ENCODE measurements at regions not wholly inside any gene's neighbourhood (a gene's known extent, or its start where the extent isn't known, plus 50 kb on each side); places are given as distances from the start of the nearest gene placed in this dataset.

DNA sequence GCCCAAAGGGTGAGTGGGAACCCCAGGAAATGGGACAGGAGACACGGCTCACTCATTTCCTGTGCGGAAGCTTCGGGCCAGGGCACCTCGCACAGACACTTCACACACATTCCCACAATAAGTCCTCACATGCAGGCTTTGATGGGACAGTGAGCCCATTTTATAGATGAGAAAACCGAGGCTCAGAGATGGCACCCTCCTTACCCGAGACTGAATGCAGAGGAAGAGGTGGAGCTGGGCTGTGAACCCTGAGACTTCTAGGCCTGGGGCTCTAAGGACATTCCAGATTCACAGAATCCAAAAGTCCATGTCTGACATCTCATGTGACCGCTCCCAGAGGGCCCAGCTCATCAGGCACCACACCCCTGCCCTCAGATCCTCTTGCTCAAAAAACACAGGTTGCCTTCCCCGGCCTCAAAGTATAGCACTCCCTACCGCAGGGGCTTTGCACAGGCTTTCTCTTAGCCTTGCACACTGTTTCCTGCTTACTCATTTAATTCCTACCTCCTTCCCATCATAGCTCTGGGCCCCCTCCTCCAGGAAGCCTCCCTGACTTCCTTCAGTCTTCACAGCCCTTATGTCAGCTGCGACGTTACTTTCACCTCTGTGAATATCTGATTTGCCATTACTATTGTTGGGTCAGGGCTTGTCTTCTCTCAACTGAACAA is 57.1 kb upstream of the TCF20 start:
- Histone ChIP-seq H3K4me2 (ENCODE audit: low read length, poor library complexity, severe bottlenecking) (no peak overlapping the region), H3K4ac (ENCODE audit: low read depth in 1 of 2, low read length in 2 of 2) (no peak overlapping the region), H2BK120ac (ENCODE audit: low read depth, low read length) (no peak overlapping the region), H3K9ac (ENCODE audit: low read length) (no peak overlapping the region), H3K9me3 (ENCODE audit: control insufficient read depth, low read length) (no peaks in the 10 kb centered on the region), H3K27me3 (ENCODE audit: control insufficient read depth in 1 of 2, insufficient read depth in 1 of 2, low read length in 2 of 2) (peaks cover 16 to 70% of the 10 kb centered on the region in 2 experiments), H3K4me3 (ENCODE audit: insufficient read depth in 1 of 2, low read depth in 1 of 2, low read length in 2 of 2) (no peak overlapping the region), H3K79me1 (replicated peaks; ENCODE audit: low read length, poor library complexity, severe bottlenecking) (peaks cover 3% of the 10 kb centered on the region), H2AK5ac (ENCODE audit: low read length, severe bottlenecking) (no peak overlapping the region), H2AFZ (ENCODE audit: low read depth, low read length) (no peak overlapping the region), H3K4me1 (ENCODE audit: control insufficient read depth, insufficient read depth, low read depth, low read length) (peaks cover 2% of the 10 kb centered on the region), H2BK5ac (ENCODE audit: low read depth, low read length, poor library complexity, severe bottlenecking) (no peak overlapping the region), H4K91ac (ENCODE audit: low read length) (no peak overlapping the region), H3K18ac (ENCODE audit: low read depth in 1 of 2, low read length in 2 of 2) (no peak overlapping the region), H3K36me3 (ENCODE audit: control insufficient read depth in 1 of 2, insufficient read depth in 2 of 2, low read depth in 1 of 2, low read length in 2 of 2) (peaks cover 0 to 2% of the 10 kb centered on the region in 2 experiments), H2BK15ac (ENCODE audit: low read depth, poor library complexity, severe bottlenecking) (no peak overlapping the region), H2BK12ac (ENCODE audit: low read length in 2 of 2) (no peak overlapping the region), H3K23ac (ENCODE audit: low read length in 2 of 2) (no peak overlapping the region), H3K14ac (ENCODE audit: low read length in 2 of 2) (no peak overlapping the region), H3K27ac (ENCODE audit: low read length, poor library complexity, severe bottlenecking) (no peak overlapping the region), H4K8ac (ENCODE audit: low read length) (no peak overlapping the region)
- WGBS: 73% methylated on average over 8 of the region's 11 CpGs
- no peak for DNase-seq

DNA sequence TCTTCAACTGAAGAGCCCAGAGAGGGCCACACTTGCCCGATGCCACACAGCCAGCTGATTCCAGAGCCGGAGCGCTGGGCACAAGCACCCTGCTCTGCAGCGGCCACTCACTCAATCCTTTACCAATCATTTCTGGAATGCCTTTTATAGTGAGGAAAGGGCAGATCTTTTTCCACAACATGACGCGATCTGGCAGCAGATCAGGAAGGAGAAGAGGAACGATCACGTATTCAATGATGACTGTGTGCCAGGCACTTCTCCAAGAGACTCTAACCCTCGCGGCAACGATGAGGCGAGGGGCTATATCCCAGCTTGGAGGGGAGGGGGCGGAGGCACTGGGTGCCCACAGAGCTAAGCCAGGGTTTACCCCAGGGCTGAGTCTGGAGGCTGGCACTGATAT is 56.3 kb upstream of the TCF20 start:
- H3K4me3 ChIP-seq (ENCODE audit: insufficient read depth in 1 of 2, low read depth in 1 of 2, low read length in 2 of 2): no peak overlapping the region
- no peak overlapping the region for H2BK120ac ChIP-seq (ENCODE audit: low read depth, low read length)
- no peak overlapping the region for H2BK12ac ChIP-seq (ENCODE audit: low read length in 2 of 2)

DNA sequence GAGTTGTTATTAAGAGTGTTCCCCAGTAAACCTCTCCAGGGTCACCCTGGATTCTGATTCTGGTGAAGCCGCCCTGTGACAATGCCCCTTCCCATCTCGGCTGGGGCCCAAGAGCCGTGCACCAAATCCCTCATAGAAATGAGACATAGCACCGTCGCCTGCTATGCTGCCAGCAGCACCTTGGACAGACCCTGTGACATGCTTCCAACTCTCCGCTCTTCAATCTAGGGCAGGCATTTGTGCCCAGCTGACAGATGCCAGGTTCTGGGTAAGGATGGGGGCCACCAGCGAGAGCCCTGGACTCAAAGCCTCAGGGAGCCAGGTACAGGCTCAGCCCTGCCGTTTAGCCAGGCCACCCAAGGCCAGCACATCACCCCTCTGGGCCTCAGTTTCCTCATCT is 55.8 kb upstream of the TCF20 start:
- Histone ChIP-seq H3K27me3 (ENCODE audit: control insufficient read depth in 1 of 2, insufficient read depth in 1 of 2, low read length in 2 of 2) (peaks cover 9 to 59% of the 10 kb centered on the region in 2 experiments), H4K8ac (ENCODE audit: low read length) (no peak overlapping the region), H3K4me3 (ENCODE audit: insufficient read depth in 1 of 2, low read depth in 1 of 2, low read length in 2 of 2) (no peak overlapping the region), H3K36me3 (ENCODE audit: control insufficient read depth in 1 of 2, insufficient read depth in 2 of 2, low read depth in 1 of 2, low read length in 2 of 2) (peaks cover 0 to 2% of the 10 kb centered on the region in 2 experiments), H3K9me3 (ENCODE audit: control insufficient read depth, low read length) (no peaks in the 10 kb centered on the region), H3K4me2 (ENCODE audit: low read length, poor library complexity, severe bottlenecking) (no peak overlapping the region), H3K27ac (ENCODE audit: low read length, poor library complexity, severe bottlenecking) (no peak overlapping the region), H3K4ac (ENCODE audit: low read depth in 1 of 2, low read length in 2 of 2) (no peak overlapping the region), H4K91ac (ENCODE audit: low read length) (no peak overlapping the region), H2BK12ac (ENCODE audit: low read length in 2 of 2) (no peak overlapping the region), H2BK120ac (ENCODE audit: low read depth, low read length) (no peak overlapping the region), H2BK5ac (ENCODE audit: low read depth, low read length, poor library complexity, severe bottlenecking) (no peak overlapping the region), H3K79me1 (replicated peaks; ENCODE audit: low read length, poor library complexity, severe bottlenecking) (peaks cover 2% of the 10 kb centered on the region), H3K14ac (ENCODE audit: low read length in 2 of 2) (no peak overlapping the region), H3K18ac (ENCODE audit: low read depth in 1 of 2, low read length in 2 of 2) (no peak overlapping the region), H3K9ac (ENCODE audit: low read length) (no peak overlapping the region), H2AFZ (ENCODE audit: low read depth, low read length) (no peak overlapping the region), H3K4me1 (ENCODE audit: control insufficient read depth, insufficient read depth, low read depth, low read length) (peaks cover 2% of the 10 kb centered on the region), H3K23ac (ENCODE audit: low read length in 2 of 2) (no peak overlapping the region), H2BK15ac (ENCODE audit: low read depth, poor library complexity, severe bottlenecking) (no peak overlapping the region), H2AK5ac (ENCODE audit: low read length, severe bottlenecking) (no peak overlapping the region)
- WGBS: 89% methylated on average over 8 of the region's 8 CpGs
- no peak for DNase-seq

More for the DNA sequence above, 56.3 kb upstream of the TCF20 start:
- H3K79me1 ChIP-seq (replicated peaks; ENCODE audit: low read length, poor library complexity, severe bottlenecking): peaks cover 3% of the 10 kb centered on the region
- H3K18ac ChIP-seq (ENCODE audit: low read depth in 1 of 2, low read length in 2 of 2): no peak overlapping the region
- no peak overlapping the region for H3K23ac ChIP-seq (ENCODE audit: low read length in 2 of 2)
- no peak overlapping the region for H2BK15ac ChIP-seq (ENCODE audit: low read depth, poor library complexity, severe bottlenecking)
- H2AFZ ChIP-seq (ENCODE audit: low read depth, low read length): no peak overlapping the region
- H4K8ac ChIP-seq (ENCODE audit: low read length): no peak overlapping the region
- no peak overlapping the region for H3K9ac ChIP-seq (ENCODE audit: low read length)
- 90% methylated on average over 12 of the region's 13 CpGs for WGBS
- no peak overlapping the region for H4K91ac ChIP-seq (ENCODE audit: low read length)
- peaks cover 13 to 64% of the 10 kb centered on the region in 2 experiments for H3K27me3 ChIP-seq (ENCODE audit: control insufficient read depth in 1 of 2, insufficient read depth in 1 of 2, low read length in 2 of 2)
- peaks cover 2% of the 10 kb centered on the region for H3K4me1 ChIP-seq (ENCODE audit: control insufficient read depth, insufficient read depth, low read depth, low read length)
- no peak overlapping the region for H3K4ac ChIP-seq (ENCODE audit: low read depth in 1 of 2, low read length in 2 of 2)
- no peak overlapping the region for H3K4me2 ChIP-seq (ENCODE audit: low read length, poor library complexity, severe bottlenecking)
- H2AK5ac ChIP-seq (ENCODE audit: low read length, severe bottlenecking): no peak overlapping the region
- no peak for DNase-seq
- H2BK5ac ChIP-seq (ENCODE audit: low read depth, low read length, poor library complexity, severe bottlenecking): no peak overlapping the region
- peaks cover 0 to 2% of the 10 kb centered on the region in 2 experiments for H3K36me3 ChIP-seq (ENCODE audit: control insufficient read depth in 1 of 2, insufficient read depth in 2 of 2, low read depth in 1 of 2, low read length in 2 of 2)
- no peak overlapping the region for H3K27ac ChIP-seq (ENCODE audit: low read length, poor library complexity, severe bottlenecking)
- H3K14ac ChIP-seq (ENCODE audit: low read length in 2 of 2): no peak overlapping the region
- H3K9me3 ChIP-seq (ENCODE audit: control insufficient read depth, low read length): no peaks in the 10 kb centered on the region

DNA sequence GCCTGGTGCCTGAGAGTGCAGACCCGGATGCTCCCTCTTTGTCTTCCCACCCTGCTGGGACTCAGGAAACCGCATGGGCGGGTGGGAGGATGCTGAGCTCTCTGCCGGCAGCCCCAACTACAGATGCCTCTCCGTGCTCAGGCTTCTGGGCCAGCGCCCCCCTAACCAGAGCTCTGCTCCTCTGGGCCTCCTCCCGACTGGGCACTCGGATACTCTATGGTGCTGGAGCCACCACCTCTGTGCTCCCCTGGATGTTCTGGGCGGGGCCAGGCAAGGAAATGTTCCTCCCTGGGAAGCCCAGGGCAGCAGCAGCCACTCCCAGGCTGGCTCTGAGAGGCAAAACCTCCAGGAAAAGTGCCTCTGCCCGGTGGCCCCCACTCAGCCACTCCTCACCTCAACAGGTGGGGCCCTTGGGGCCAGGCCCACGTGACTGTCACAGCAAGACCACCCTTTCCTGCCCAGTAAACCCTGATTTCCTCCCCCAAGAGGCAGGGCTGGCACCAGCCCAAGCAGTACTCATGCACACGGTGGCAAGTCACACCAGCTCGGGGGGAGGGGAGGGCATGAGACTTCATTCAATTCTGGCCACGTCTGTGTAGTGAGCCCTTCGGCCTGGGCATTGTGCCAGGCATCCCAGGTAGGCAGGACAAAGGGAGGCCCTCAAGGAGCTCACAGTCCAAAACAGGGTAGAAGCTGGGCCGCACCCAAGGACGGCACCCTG is 54.7 kb upstream of the TCF20 start:
- Histone ChIP-seq H3K9ac (ENCODE audit: low read length) (no peak overlapping the region), H2BK15ac (ENCODE audit: low read depth, poor library complexity, severe bottlenecking) (no peak overlapping the region), H2AFZ (ENCODE audit: low read depth, low read length) (no peak overlapping the region), H3K18ac (ENCODE audit: low read depth in 1 of 2, low read length in 2 of 2) (no peak overlapping the region), H3K27me3 (ENCODE audit: control insufficient read depth in 1 of 2, insufficient read depth in 1 of 2, low read length in 2 of 2) (peaks cover 8 to 55% of the 10 kb centered on the region in 2 experiments), H2BK12ac (ENCODE audit: low read length in 2 of 2) (no peak overlapping the region), H3K27ac (ENCODE audit: low read length, poor library complexity, severe bottlenecking) (no peak overlapping the region), H3K4ac (ENCODE audit: low read depth in 1 of 2, low read length in 2 of 2) (no peak overlapping the region), H3K36me3 (ENCODE audit: control insufficient read depth in 1 of 2, insufficient read depth in 2 of 2, low read depth in 1 of 2, low read length in 2 of 2) (peaks cover 0 to 2% of the 10 kb centered on the region in 2 experiments), H2BK120ac (ENCODE audit: low read depth, low read length) (no peak overlapping the region), H3K23ac (ENCODE audit: low read length in 2 of 2) (no peak overlapping the region), H3K4me3 (ENCODE audit: insufficient read depth in 1 of 2, low read depth in 1 of 2, low read length in 2 of 2) (no peak overlapping the region), H3K4me2 (ENCODE audit: low read length, poor library complexity, severe bottlenecking) (no peak overlapping the region), H3K14ac (ENCODE audit: low read length in 2 of 2) (no peak overlapping the region), H4K8ac (ENCODE audit: low read length) (no peak overlapping the region), H4K91ac (ENCODE audit: low read length) (no peak overlapping the region), H2AK5ac (ENCODE audit: low read length, severe bottlenecking) (no peak overlapping the region), H3K4me1 (ENCODE audit: control insufficient read depth, insufficient read depth, low read depth, low read length) (peaks cover 2% of the 10 kb centered on the region), H2BK5ac (ENCODE audit: low read depth, low read length, poor library complexity, severe bottlenecking) (no peak overlapping the region), H3K79me1 (replicated peaks; ENCODE audit: low read length, poor library complexity, severe bottlenecking) (peaks cover 2% of the 10 kb centered on the region), H3K9me3 (ENCODE audit: control insufficient read depth, low read length) (no peaks in the 10 kb centered on the region)
- DNase-seq: no peak
- 60% methylated on average over 17 of the region's 17 CpGs for WGBS

All from mesenchymal stem cell (in vitro differentiated cells and primary cell).